Kidney (tissue), 13 donors: ENCODE measurements at regions not wholly inside any gene's neighbourhood (a gene's known extent, or its start where the extent isn't known, plus 50 kb on each side); places are given as distances from the start of the nearest gene placed in this dataset.

ENCODE experiments used
- DNase-seq, 5 donors: peaks; one replicate each; pipeline ENCODE4 v3.0.0-alpha.2; 2013 to 2020
- FAIRE-seq: peaks from 2 replicates; lab custom pipeline; 2012; peaks lifted over from hg19 to GRCh38; lab: Jason Lieb, UNC
- H3K27ac ChIP-seq, 2 donors: one replicate each; pipeline ENCODE4 v1.7.0; 2013; ENCODE audit warnings: low read depth in 2 of 2, low read length in 2 of 2, inconsistent platforms in 1 of 2
- H3K27me3 ChIP-seq: one replicate; pipeline ENCODE4 v1.7.1; 2013; ENCODE audit warnings: low read length, inconsistent platforms; ENCODE audit not compliant: control insufficient read depth, insufficient read depth
- H3K36me3 ChIP-seq, 3 donors: one replicate each; pipeline versions ENCODE4 v1.7.0 to v1.7.1; 2013; ENCODE audit warnings: low read length in 3 of 3, control low read depth in 1 of 3, inconsistent platforms in 1 of 3; ENCODE audit not compliant: insufficient read depth in 3 of 3, control insufficient read depth in 2 of 3
- H3K4me1 ChIP-seq, 3 donors: one replicate each; pipeline versions ENCODE4 v1.7.0 to v1.7.1; 2013; ENCODE audit warnings: low read length in 3 of 3, inconsistent platforms in 1 of 3, low read depth in 1 of 3; ENCODE audit not compliant: control insufficient read depth in 2 of 3, insufficient read depth in 2 of 3
- H3K4me3 ChIP-seq, 3 donors: one replicate each; pipeline versions ENCODE4 v1.7.0 to v1.8.1; 2013; ENCODE audit warnings: low read length in 3 of 3, control low read depth in 1 of 3, inconsistent platforms in 1 of 3
- H3K9ac ChIP-seq, 3 donors: one replicate each; pipeline versions ENCODE4 v1.7.0 to v1.7.1; 2013; ENCODE audit warnings: low read length in 3 of 3, control low read depth in 1 of 3, inconsistent platforms in 1 of 3
- H3K9me3 ChIP-seq, 3 donors: one replicate each; pipeline versions ENCODE4 v1.7.0 to v1.7.1; 2013; ENCODE audit warnings: low read length in 3 of 3, control low read depth in 1 of 3, inconsistent platforms in 1 of 3; ENCODE audit not compliant: control insufficient read depth in 2 of 3, insufficient read depth in 1 of 3
- CTCF ChIP-seq: IDR thresholded peaks from 3 replicates; pipeline ENCODE4 v1.5.1; 2012; ENCODE audit warnings: mild to moderate bottlenecking, moderate library complexity, borderline replicate concordance; ENCODE audit not compliant: insufficient read depth; ENCODE audit errors: extremely low read depth
- intact Hi-C: fragments of 100-400 bp; cut with DNase I; formaldehyde crosslinking; loops from one replicate; pipeline ENCODE4 v1.11.1; 2022
- donor health status: control.
- donor health status: control.
- donor health status: control.
- donor health status: control.
- donor health status: control.
- donor health status: DM: yes; HTN: yes; CAD: no.
- donor health status: Normal renal cell carcinoma (clear cell type).

- H3K4me1 ChIP-seq: no peaks in the 10 kb centered on the region
- FAIRE-seq: no peak
- intact Hi-C loops: no loop called here
- H3K36me3 ChIP-seq: no peaks in the 10 kb centered on the region
- no peak overlapping the region for H3K9ac ChIP-seq
- H3K4me3 ChIP-seq: no peak overlapping the region
- H3K27me3 ChIP-seq: no peaks in the 10 kb centered on the region
- no peaks in the 10 kb centered on the region for H3K9me3 ChIP-seq
- no peak for TF ChIP-seq CTCF
- no peak overlapping the region for H3K27ac ChIP-seq
- DNase-seq: no peak
Observed at GRCh38 chr6:113331021-113331420, 526.1 kb upstream of the MARCKS start.

GRCh38 chr6:113338644-113339043, 518.5 kb upstream of the MARCKS start:
- no peak for TF ChIP-seq CTCF
- H3K27me3 ChIP-seq: no peaks in the 10 kb centered on the region
- H3K27ac ChIP-seq: no peak overlapping the region
- FAIRE-seq: no peak
- H3K9me3 ChIP-seq: no peaks in the 10 kb centered on the region
- no peak overlapping the region for H3K9ac ChIP-seq
- H3K36me3 ChIP-seq: no peaks in the 10 kb centered on the region
- no peaks in the 10 kb centered on the region for H3K4me1 ChIP-seq
- intact Hi-C loops: no loop called here
- H3K4me3 ChIP-seq: no peak overlapping the region
- DNase-seq: no peak

- no peaks in the 10 kb centered on the region for H3K9me3 ChIP-seq
- FAIRE-seq: no peak
- H3K9ac ChIP-seq: no peak overlapping the region
- no peak overlapping the region for H3K4me3 ChIP-seq
- H3K27me3 ChIP-seq: no peaks in the 10 kb centered on the region
- no peaks in the 10 kb centered on the region for H3K36me3 ChIP-seq
- DNase-seq: no peak
- no peak for TF ChIP-seq CTCF
- intact Hi-C loops: no loop called here
- H3K27ac ChIP-seq: no peak overlapping the region
- H3K4me1 ChIP-seq: no peaks in the 10 kb centered on the region
Observed at GRCh38 chr6:113339209-113339608, 517.9 kb upstream of the MARCKS start.

- DNase-seq (no peak), FAIRE-seq (no peak)
- Histone ChIP-seq H3K4me1 (no peaks in the 10 kb centered on the region), H3K27ac (no peak overlapping the region), H3K9ac (no peak overlapping the region), H3K4me3 (no peak overlapping the region), H3K27me3 (no peaks in the 10 kb centered on the region), H3K9me3 (no peaks in the 10 kb centered on the region), H3K36me3 (no peaks in the 10 kb centered on the region)
- no peak for TF ChIP-seq CTCF
- intact Hi-C loops: no loop called here
Observed at GRCh38 chr6:113340371-113340770, 516.8 kb upstream of the MARCKS start.
